ENCODE measurements at regions not wholly inside any gene's neighbourhood (a gene's known extent, or its start where the extent isn't known, plus 50 kb on each side); places are given as distances from the start of the nearest gene placed in this dataset.

DNA sequence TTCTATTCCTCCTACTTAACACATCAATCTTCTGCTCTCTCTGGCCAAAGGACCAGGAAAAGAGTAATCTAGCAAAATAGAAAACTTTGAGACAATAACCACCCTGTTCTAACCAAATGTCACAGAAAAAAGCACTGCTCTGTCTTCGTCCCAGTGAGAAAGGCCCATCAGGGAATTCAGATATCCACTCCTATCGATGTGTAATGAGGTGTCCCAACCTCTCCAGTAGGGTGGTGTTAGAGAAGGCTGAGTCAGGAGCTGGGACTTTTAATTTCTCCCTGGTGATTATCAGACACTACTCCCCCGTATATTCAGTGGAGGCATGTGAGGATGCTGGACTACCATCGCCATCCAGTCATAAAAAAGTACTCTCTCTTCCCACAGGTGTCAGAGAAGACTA is 130.3 kb downstream of the TMTC3 start:
- Histone ChIP-seq H3K23ac (ENCODE audit: low read depth, low read length) (no peak overlapping the region), H4K20me1 (ENCODE audit: insufficient read depth, low read length) (no peaks in the 10 kb centered on the region), H2AFZ (replicated peaks; ENCODE audit: low read length, poor library complexity) (no peak overlapping the region), H3K4me3 (ENCODE audit: insufficient read depth, low read depth, low read length) (no peak overlapping the region), H2BK20ac (ENCODE audit: low read depth, low read length) (no peak overlapping the region), H2BK5ac (ENCODE audit: low read depth, low read length, poor library complexity, severe bottlenecking) (no peak overlapping the region), H3K14ac (replicated peaks; ENCODE audit: low read depth, low read length) (no peak overlapping the region), H3K4me2 (ENCODE audit: low read depth, low read length) (no peak overlapping the region), H3K9me3 (ENCODE audit: control insufficient read depth, insufficient read depth, low read length) (no peaks in the 10 kb centered on the region), H2BK15ac (ENCODE audit: low read depth, low read length) (no peak overlapping the region), H4K8ac (ENCODE audit: low read depth in 2 of 2, low read length in 2 of 2) (no peak overlapping the region), H3K27me3 (ENCODE audit: control insufficient read depth, insufficient read depth, low read length) (no peaks in the 10 kb centered on the region), H3K36me3 (ENCODE audit: control insufficient read depth, insufficient read depth, low read length) (no peaks in the 10 kb centered on the region), H2BK120ac (ENCODE audit: low read depth, low read length) (no peak overlapping the region), H3K4me1 (ENCODE audit: control insufficient read depth, insufficient read depth, low read length) (no peaks in the 10 kb centered on the region), H3K18ac (ENCODE audit: low read depth, low read length) (no peak overlapping the region), H3K9ac (ENCODE audit: low read depth, low read length) (no peak overlapping the region), H4K91ac (ENCODE audit: insufficient read depth, low read depth, low read length) (no peak overlapping the region), H2AK5ac (ENCODE audit: low read depth, low read length) (no peak overlapping the region), H3K79me1 (ENCODE audit: low read depth in 1 of 2, low read length in 2 of 2) (no peaks in the 10 kb centered on the region), H3K4ac (ENCODE audit: low read depth, low read length) (no peak overlapping the region), H3K9me1 (ENCODE audit: insufficient read depth, low read length) (no peaks in the 10 kb centered on the region), H2AK9ac (replicated peaks; ENCODE audit: low read depth, low read length, poor library complexity) (no peak overlapping the region), H4K5ac (ENCODE audit: low read depth, low read length) (no peak overlapping the region), H3K27ac (ENCODE audit: insufficient read depth, low read length) (no peak overlapping the region), H3K56ac (ENCODE audit: extremely low read depth, insufficient read depth, low read length) (no peak overlapping the region)
- TF ChIP-seq, protein P1, sequence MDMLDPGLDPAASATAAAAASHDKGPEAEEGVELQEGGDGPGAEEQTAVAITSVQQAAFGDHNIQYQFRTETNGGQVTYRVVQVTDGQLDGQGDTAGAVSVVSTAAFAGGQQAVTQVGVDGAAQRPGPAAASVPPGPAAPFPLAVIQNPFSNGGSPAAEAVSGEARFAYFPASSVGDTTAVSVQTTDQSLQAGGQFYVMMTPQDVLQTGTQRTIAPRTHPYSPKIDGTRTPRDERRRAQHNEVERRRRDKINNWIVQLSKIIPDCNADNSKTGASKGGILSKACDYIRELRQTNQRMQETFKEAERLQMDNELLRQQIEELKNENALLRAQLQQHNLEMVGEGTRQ (IDR thresholded peaks at IDR 0.05; ENCODE audit: low read depth, low read length): no peak
- TF ChIP-seq SMC3 (IDR thresholded peaks at IDR 0.05; ENCODE audit: low read depth, low read length): no peak
- WGBS, 2 experiments (ENCODE audit: extremely low coverage in 2 of 2, insufficient read length in 1 of 2): no CpG with 5 or more reads among the region's 4 CpGs
- POLR2A ChIA-PET (ENCODE audit: unreplicated experiment): no interaction called here
- no peak for DNase-seq
- in situ Hi-C loops (cut with MboI; ENCODE audit: low sequenced_read_pairs) (no loop called here), dilution Hi-C loops (cut with HindIII; ENCODE audit: low sequenced_read_pairs, unreplicated experiment) (no loop called here), intact Hi-C loops (cut with micrococcal nuclease) (no loop called here)
- BruUV-seq (replicated peaks): no TSS peak
- no peak for ATAC-seq (ENCODE audit: low read depth)
- CTCF ChIA-PET: no interaction called here

Measured in IMR-90 (cell line).